ENCODE measurements at regions not wholly inside any gene's neighbourhood (a gene's known extent, or its start where the extent isn't known, plus 50 kb on each side); places are given as distances from the start of the nearest gene placed in this dataset.

- TF ChIP-seq TAF1 (IDR thresholded peaks at IDR 0.05; ENCODE audit: low read depth) (no peak), CEBPB (IDR thresholded peaks at IDR 0.05) (peak; percentile 44; the same call in 1 of the 2 replicates)
Measured at GRCh38 chr1:214957330-214958137, 125.0 kb upstream of the KCNK2 start.

GRCh38 chr1:214958486-214958885 lies 124.1 kb upstream of the KCNK2 start:
- TF ChIP-seq MAX (IDR thresholded peaks at IDR 0.05) (no peak), CREB1 (IDR thresholded peaks at IDR 0.05; ENCODE audit: low read depth) (no peak), TCF12 (IDR thresholded peaks at IDR 0.05; ENCODE audit: low read depth) (no peak), EP300 (IDR thresholded peaks at IDR 0.05; ENCODE audit: borderline replicate concordance) (no peak), FOXM1 (IDR thresholded peaks at IDR 0.05; ENCODE audit: borderline replicate concordance, low read depth) (no peak), CEBPB (IDR thresholded peaks at IDR 0.05) (no peak), YY1 (IDR thresholded peaks at IDR 0.05; ENCODE audit: low read depth) (no peak), TEAD4 (IDR thresholded peaks at IDR 0.05) (no peak)

GRCh38 chr1:214966346-214966745 lies 116.2 kb upstream of the KCNK2 start:
- TF ChIP-seq EGR1 (IDR thresholded peaks at IDR 0.05) (no peak), NFIC (IDR thresholded peaks at IDR 0.05) (no peak), TAF1 (IDR thresholded peaks at IDR 0.05; ENCODE audit: low read depth) (no peak), ZBTB7A (IDR thresholded peaks at IDR 0.05; ENCODE audit: low read depth) (no peak), RAD21 (IDR thresholded peaks at IDR 0.05; ENCODE audit: low read depth) (no peak), TEAD4 (IDR thresholded peaks at IDR 0.05) (no peak)

GRCh38 chr1:214967865-214968575 lies 114.5 kb upstream of the KCNK2 start:
- TF ChIP-seq ZBTB7A (IDR thresholded peaks at IDR 0.05; ENCODE audit: low read depth) = no peak
- no peak for TF ChIP-seq YY1 (IDR thresholded peaks at IDR 0.05; ENCODE audit: low read depth)
- no peak for TF ChIP-seq TEAD4 (IDR thresholded peaks at IDR 0.05)
- no peak for TF ChIP-seq REST (IDR thresholded peaks at IDR 0.05; ENCODE audit: low read depth)
- TF ChIP-seq RAD21 (IDR thresholded peaks at IDR 0.05; ENCODE audit: low read depth) = no peak
- TF ChIP-seq NFIC (IDR thresholded peaks at IDR 0.05) = no peak
- no peak for TF ChIP-seq MAX (IDR thresholded peaks at IDR 0.05)
- TF ChIP-seq TAF1 (IDR thresholded peaks at IDR 0.05; ENCODE audit: low read depth) = no peak
- no peak for TF ChIP-seq EGR1 (IDR thresholded peaks at IDR 0.05)
- no peak for TF ChIP-seq TCF12 (IDR thresholded peaks at IDR 0.05; ENCODE audit: low read depth)
- TF ChIP-seq CREB1 (IDR thresholded peaks at IDR 0.05; ENCODE audit: low read depth) = no peak
- no peak for TF ChIP-seq CEBPB (IDR thresholded peaks at IDR 0.05)
- TF ChIP-seq USF1 (IDR thresholded peaks at IDR 0.05) = no peak
- TF ChIP-seq FOXM1 (IDR thresholded peaks at IDR 0.05; ENCODE audit: borderline replicate concordance, low read depth) = no peak
- no peak for TF ChIP-seq EP300 (IDR thresholded peaks at IDR 0.05; ENCODE audit: borderline replicate concordance)

- TF ChIP-seq EGR1 (IDR thresholded peaks at IDR 0.05) (no peak), REST (IDR thresholded peaks at IDR 0.05; ENCODE audit: low read depth) (no peak), YY1 (IDR thresholded peaks at IDR 0.05; ENCODE audit: low read depth) (no peak), CREB1 (IDR thresholded peaks at IDR 0.05; ENCODE audit: low read depth) (no peak), TAF1 (IDR thresholded peaks at IDR 0.05; ENCODE audit: low read depth) (no peak), EP300 (IDR thresholded peaks at IDR 0.05; ENCODE audit: borderline replicate concordance) (no peak), RAD21 (IDR thresholded peaks at IDR 0.05; ENCODE audit: low read depth) (no peak), ZBTB7A (IDR thresholded peaks at IDR 0.05; ENCODE audit: low read depth) (no peak), NFIC (IDR thresholded peaks at IDR 0.05) (no peak), FOXM1 (IDR thresholded peaks at IDR 0.05; ENCODE audit: borderline replicate concordance, low read depth) (no peak), TCF12 (IDR thresholded peaks at IDR 0.05; ENCODE audit: low read depth) (no peak), TEAD4 (IDR thresholded peaks at IDR 0.05) (no peak), CEBPB (IDR thresholded peaks at IDR 0.05) (no peak), MAX (IDR thresholded peaks at IDR 0.05) (no peak)
Measured at GRCh38 chr1:214970016-214970415, 112.5 kb upstream of the KCNK2 start.

- no peak for TF ChIP-seq TEAD4 (IDR thresholded peaks at IDR 0.05)
Measured at GRCh38 chr1:214971071-214971470, 111.5 kb upstream of the KCNK2 start.

All from Ishikawa (cell line).